ENCODE measurements at regions not wholly inside any gene's neighbourhood (a gene's known extent, or its start where the extent isn't known, plus 50 kb on each side); places are given as distances from the start of the nearest gene placed in this dataset.

GRCh38 chr3:177595530-177596188, 398.4 kb upstream of the TBL1XR1 start:
- no peak for DNase-seq
- Histone ChIP-seq H3K27me3 (ENCODE audit: low read depth) (no peaks in the 10 kb centered on the region), H3K4me3 (no peak overlapping the region), H3K36me3 (no peaks in the 10 kb centered on the region), H3K9me3 (replicated peaks) (no peaks in the 10 kb centered on the region), H3K4me1 (peaks cover 34% of the 10 kb centered on the region), H3K27ac (replicated peaks) (no peak overlapping the region)
- TF ChIP-seq CTCF (IDR thresholded peaks at IDR 0.05; ENCODE audit: borderline replicate concordance), result no peak
- intact Hi-C loops (cut with micrococcal nuclease), result no loop called here

DNA sequence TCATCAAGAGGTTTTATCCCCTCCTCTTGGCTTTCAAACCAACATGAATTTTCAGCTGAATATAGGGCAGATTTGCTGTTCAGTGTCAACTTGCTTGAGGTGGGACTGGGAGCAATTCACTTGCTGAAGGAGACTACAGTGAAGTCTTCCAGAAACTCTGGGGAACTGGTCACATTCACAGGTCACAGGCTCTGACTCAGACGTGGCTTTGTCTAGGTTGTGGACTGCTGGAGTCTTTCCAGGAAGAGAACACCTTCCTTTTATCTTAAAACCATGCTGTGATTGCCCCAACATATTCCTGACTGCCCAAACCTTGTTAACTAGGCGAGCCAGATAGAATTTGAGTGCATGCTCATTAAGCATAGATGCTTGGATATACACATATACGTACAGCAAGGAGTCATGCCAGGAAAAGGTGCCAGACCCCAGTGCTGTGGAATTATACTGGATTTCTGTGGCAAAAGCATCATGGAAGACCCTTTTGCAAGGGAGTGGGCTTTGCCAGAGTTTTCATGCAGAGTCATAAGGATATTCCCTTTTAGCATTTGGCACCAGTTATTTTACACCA, 399.1 kb upstream of the TBL1XR1 start:
- Histone ChIP-seq H3K4me3 (no peak overlapping the region), H3K36me3 (no peaks in the 10 kb centered on the region), H3K27me3 (ENCODE audit: low read depth) (no peaks in the 10 kb centered on the region), H3K4me1 (peaks cover 34% of the 10 kb centered on the region), H3K9me3 (replicated peaks) (no peaks in the 10 kb centered on the region), H3K27ac (replicated peaks) (peak overlapping the region; percentile 76)
- no peak for DNase-seq
- TF ChIP-seq CTCF (IDR thresholded peaks at IDR 0.05; ENCODE audit: borderline replicate concordance), result no peak
- intact Hi-C loops (cut with micrococcal nuclease), result no loop called here

- H3K4me1 ChIP-seq, result peaks cover 34% of the 10 kb centered on the region
- H3K4me3 ChIP-seq, result no peak overlapping the region
- H3K27ac ChIP-seq (replicated peaks), result peak overlapping the region; percentile 76
- H3K27me3 ChIP-seq (ENCODE audit: low read depth), result no peaks in the 10 kb centered on the region
- no peak for TF ChIP-seq CTCF (IDR thresholded peaks at IDR 0.05; ENCODE audit: borderline replicate concordance)
- H3K36me3 ChIP-seq, result no peaks in the 10 kb centered on the region
- no peaks in the 10 kb centered on the region for H3K9me3 ChIP-seq (replicated peaks)
- no peak for DNase-seq
- intact Hi-C loops (cut with micrococcal nuclease), result no loop called here
Observed at GRCh38 chr3:177596816-177597271, 399.6 kb upstream of the TBL1XR1 start.

- Histone ChIP-seq H3K9me3 (replicated peaks) (no peaks in the 10 kb centered on the region), H3K27ac (replicated peaks) (peak overlapping the region; percentile 76), H3K4me3 (no peak overlapping the region), H3K36me3 (no peaks in the 10 kb centered on the region), H3K4me1 (peaks cover 39% of the 10 kb centered on the region), H3K27me3 (ENCODE audit: low read depth) (no peaks in the 10 kb centered on the region)
- no peak for DNase-seq
- intact Hi-C loops (cut with micrococcal nuclease), result no loop called here
- no peak for TF ChIP-seq CTCF (IDR thresholded peaks at IDR 0.05; ENCODE audit: borderline replicate concordance)
Observed at GRCh38 chr3:177597311-177598096, 400.2 kb upstream of the TBL1XR1 start.

GRCh38 chr3:177598097-177598833, 401.0 kb upstream of the TBL1XR1 start:
- Histone ChIP-seq H3K27me3 (ENCODE audit: low read depth) (no peaks in the 10 kb centered on the region), H3K9me3 (replicated peaks) (no peaks in the 10 kb centered on the region), H3K36me3 (no peaks in the 10 kb centered on the region), H3K4me1 (peaks cover 46% of the 10 kb centered on the region), H3K4me3 (no peak overlapping the region), H3K27ac (replicated peaks) (peak overlapping the region; percentile 76)
- DNase-seq, result no peak
- no peak for TF ChIP-seq CTCF (IDR thresholded peaks at IDR 0.05; ENCODE audit: borderline replicate concordance)
- intact Hi-C loops (cut with micrococcal nuclease), result no loop called here

Measured in left ventricle myocardium inferior (tissue), 1 donor.